ENCODE measurements at regions not wholly inside any gene's neighbourhood (a gene's known extent, or its start where the extent isn't known, plus 50 kb on each side); places are given as distances from the start of the nearest gene placed in this dataset.

GRCh38 chr3:76096036-76096435 lies 310.7 kb upstream of the ZNF717 start:
- TF ChIP-seq CTCF (IDR thresholded peaks at IDR 0.05) (no peak), POLR2AphosphoS5 (IDR thresholded peaks at IDR 0.05; ENCODE audit: low read depth, low read length) (no peak)

All from Panc1 (cell line).